ENCODE measurements at regions not wholly inside any gene's neighbourhood (a gene's known extent, or its start where the extent isn't known, plus 50 kb on each side); places are given as distances from the start of the nearest gene placed in this dataset.
"Not testable (repeated sequence)": the region's sequence is repeated elsewhere in the genome, so short reads cannot be mapped to it uniquely, and the experiment has no call there.

GRCh38 chr13:78540058-78540457 is 63.3 kb downstream of the POU4F1 start:
- DNase-seq (ENCODE audit: low read depth in 2 of 2): no peak

GRCh38 chr13:78526044-78526443 is 77.3 kb downstream of the POU4F1 start:
- not testable (repeated sequence) for DNase-seq (ENCODE audit: low read depth in 2 of 2)

- no peak for DNase-seq (ENCODE audit: low read depth in 2 of 2)
These were observed 78.4 kb downstream of the POU4F1 start for GRCh38 chr13:78524936-78525335.

- DNase-seq (ENCODE audit: low read depth in 2 of 2): no peak
These were observed 82.3 kb downstream of the POU4F1 start for GRCh38 chr13:78521091-78521490.

GRCh38 chr13:78520425-78520824 is 82.9 kb downstream of the POU4F1 start:
- DNase-seq (ENCODE audit: low read depth in 2 of 2): no peak

- not testable (repeated sequence) for DNase-seq (ENCODE audit: low read depth in 2 of 2)
These were observed 84.9 kb downstream of the POU4F1 start for GRCh38 chr13:78518482-78518881.

GRCh38 chr13:78499802-78500201 is 103.5 kb downstream of the POU4F1 start:
- no peak for DNase-seq (ENCODE audit: low read depth in 2 of 2)

- DNase-seq (ENCODE audit: low read depth in 2 of 2): no peak
These were observed 105.5 kb downstream of the POU4F1 start for GRCh38 chr13:78497702-78498355.

- no peak for DNase-seq (ENCODE audit: low read depth in 2 of 2)
These were observed 111.4 kb downstream of the POU4F1 start for GRCh38 chr13:78491978-78492377.

GRCh38 chr13:78490225-78490624 is 113.1 kb downstream of the POU4F1 start:
- DNase-seq (ENCODE audit: low read depth in 2 of 2): not testable (repeated sequence)

GRCh38 chr13:78487707-78488106 is 115.6 kb downstream of the POU4F1 start:
- no peak for DNase-seq (ENCODE audit: low read depth in 2 of 2)

- no peak for DNase-seq (ENCODE audit: low read depth in 2 of 2)
These were observed 117.5 kb downstream of the POU4F1 start for GRCh38 chr13:78485803-78486202.

GRCh38 chr13:78478183-78478582 is 125.2 kb downstream of the POU4F1 start:
- DNase-seq (ENCODE audit: low read depth in 2 of 2): no peak

GRCh38 chr13:78476910-78477309 is 126.4 kb downstream of the POU4F1 start:
- DNase-seq (ENCODE audit: low read depth in 2 of 2): no peak

GRCh38 chr13:78468621-78469020 is 134.7 kb downstream of the POU4F1 start:
- DNase-seq (ENCODE audit: low read depth in 2 of 2): no peak

- no peak for DNase-seq (ENCODE audit: low read depth in 2 of 2)
These were observed 138.1 kb downstream of the POU4F1 start for GRCh38 chr13:78465250-78465649.

- no peak for DNase-seq (ENCODE audit: low read depth in 2 of 2)
These were observed 143.2 kb downstream of the POU4F1 start for GRCh38 chr13:78460176-78460575.

- DNase-seq (ENCODE audit: low read depth in 2 of 2): no peak
These were observed 159.5 kb downstream of the POU4F1 start for GRCh38 chr13:78443839-78444238.

- no peak for DNase-seq (ENCODE audit: low read depth in 2 of 2)
These were observed 165.6 kb downstream of the POU4F1 start for GRCh38 chr13:78437781-78438180.

- DNase-seq (ENCODE audit: low read depth in 2 of 2): no peak
These were observed 167.0 kb downstream of the POU4F1 start for GRCh38 chr13:78436311-78436710.

GRCh38 chr13:78431328-78431727 is 172.0 kb downstream of the POU4F1 start:
- no peak for DNase-seq (ENCODE audit: low read depth in 2 of 2)

GRCh38 chr13:78430811-78431210 is 172.5 kb downstream of the POU4F1 start:
- no peak for DNase-seq (ENCODE audit: low read depth in 2 of 2)

GRCh38 chr13:78430166-78430791 is 173.1 kb downstream of the POU4F1 start:
- DNase-seq (ENCODE audit: low read depth in 2 of 2): no peak

- DNase-seq (ENCODE audit: low read depth in 2 of 2): no peak
These were observed 174.7 kb downstream of the POU4F1 start for GRCh38 chr13:78428646-78429045.
